GM19324 (cell line): ENCODE measurements at regions not wholly inside any gene's neighbourhood (a gene's known extent, or its start where the extent isn't known, plus 50 kb on each side); places are given as distances from the start of the nearest gene placed in this dataset.

Experiments used
- ATAC-seq: cut with Tn5 transposase; IDR thresholded peaks from one replicate; pipeline ENCODE4 v1.9.1; 2021; ENCODE audit warnings: mild to moderate bottlenecking, moderate library complexity; ENCODE audit not compliant: unreplicated experiment, low FRiP score

GRCh38 chr10:90171014-90171722 lies 469.8 kb downstream of the KIF20B start:
- ATAC-seq, result no peak

DNA sequence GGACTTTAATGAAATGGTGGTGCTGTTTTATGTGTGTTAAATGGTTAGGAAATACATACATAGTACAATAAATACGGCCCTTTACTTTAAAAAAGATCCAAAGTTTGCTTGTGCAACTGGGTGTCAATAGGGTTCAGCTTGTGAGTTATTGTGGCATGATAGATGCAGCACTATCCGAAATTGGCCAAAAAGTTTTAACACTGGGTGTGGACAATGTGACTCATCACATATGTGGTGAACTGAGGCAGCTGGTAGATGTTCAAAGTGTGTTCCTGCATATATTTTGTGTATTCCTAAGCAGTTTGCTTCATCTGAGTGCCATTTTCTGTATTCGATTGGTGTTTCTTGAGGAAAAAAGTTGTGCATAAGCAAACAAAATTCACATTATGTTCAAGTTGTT lies 473.1 kb downstream of the KIF20B start:
- no peak for ATAC-seq

GRCh38 chr10:90175161-90175681 lies 473.8 kb downstream of the KIF20B start:
- no peak for ATAC-seq

- no peak for ATAC-seq
These were observed 478.5 kb downstream of the KIF20B start for GRCh38 chr10:90179696-90180407.

DNA sequence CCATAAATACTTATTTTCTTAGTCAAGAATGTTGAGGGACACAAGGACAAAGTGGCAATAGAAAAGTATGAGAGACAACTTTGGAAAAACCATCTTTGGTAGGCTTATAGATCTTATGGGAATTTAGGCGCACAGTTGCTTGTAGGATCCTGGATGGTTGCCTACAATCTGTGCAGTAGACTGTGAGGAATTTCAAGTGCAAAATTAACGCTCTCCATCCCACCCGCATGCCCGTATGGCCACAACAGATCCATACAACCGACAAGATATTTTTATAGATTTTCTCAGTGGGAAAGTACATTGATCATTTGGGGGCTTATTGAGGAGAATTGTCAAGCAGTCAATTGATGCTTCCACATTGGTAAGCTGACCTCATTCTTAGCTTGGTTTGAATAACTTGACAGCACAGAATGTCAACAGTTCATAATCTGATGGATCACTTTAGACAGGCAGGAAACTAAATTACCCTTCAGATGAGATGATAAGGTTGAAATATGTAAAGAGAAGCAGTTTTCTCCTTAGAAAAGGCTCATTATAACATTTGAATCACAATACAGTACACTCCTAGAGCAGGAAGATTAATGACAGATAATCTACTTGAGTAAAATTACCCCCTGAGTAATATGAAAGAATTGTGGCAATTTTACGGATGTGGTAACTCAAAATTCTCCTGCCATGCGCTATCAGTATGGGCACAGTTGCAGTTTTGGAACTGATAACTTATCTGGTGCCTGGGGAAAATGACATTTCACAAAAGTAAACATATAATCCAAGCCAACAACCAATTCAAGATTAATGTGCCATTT lies 479.7 kb downstream of the KIF20B start:
- ATAC-seq, result no peak

DNA sequence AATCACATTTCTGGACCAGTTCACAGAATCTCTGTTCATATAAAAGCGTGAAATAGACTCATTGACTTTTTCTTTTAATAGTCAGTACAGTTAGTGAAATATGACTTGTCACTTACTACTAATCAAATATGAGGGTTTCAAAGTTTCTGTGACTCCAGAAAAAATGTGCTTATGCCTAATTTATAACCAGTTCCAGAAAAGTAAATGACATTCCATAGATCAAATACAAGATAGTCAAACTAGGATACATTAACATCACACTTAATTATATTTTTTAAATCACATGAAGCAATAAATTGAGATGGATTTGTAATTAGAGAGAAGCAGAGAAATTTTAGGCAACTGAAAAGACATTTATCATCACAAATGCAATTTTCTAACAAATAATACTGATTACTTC lies 491.4 kb downstream of the KIF20B start:
- no peak for ATAC-seq

DNA sequence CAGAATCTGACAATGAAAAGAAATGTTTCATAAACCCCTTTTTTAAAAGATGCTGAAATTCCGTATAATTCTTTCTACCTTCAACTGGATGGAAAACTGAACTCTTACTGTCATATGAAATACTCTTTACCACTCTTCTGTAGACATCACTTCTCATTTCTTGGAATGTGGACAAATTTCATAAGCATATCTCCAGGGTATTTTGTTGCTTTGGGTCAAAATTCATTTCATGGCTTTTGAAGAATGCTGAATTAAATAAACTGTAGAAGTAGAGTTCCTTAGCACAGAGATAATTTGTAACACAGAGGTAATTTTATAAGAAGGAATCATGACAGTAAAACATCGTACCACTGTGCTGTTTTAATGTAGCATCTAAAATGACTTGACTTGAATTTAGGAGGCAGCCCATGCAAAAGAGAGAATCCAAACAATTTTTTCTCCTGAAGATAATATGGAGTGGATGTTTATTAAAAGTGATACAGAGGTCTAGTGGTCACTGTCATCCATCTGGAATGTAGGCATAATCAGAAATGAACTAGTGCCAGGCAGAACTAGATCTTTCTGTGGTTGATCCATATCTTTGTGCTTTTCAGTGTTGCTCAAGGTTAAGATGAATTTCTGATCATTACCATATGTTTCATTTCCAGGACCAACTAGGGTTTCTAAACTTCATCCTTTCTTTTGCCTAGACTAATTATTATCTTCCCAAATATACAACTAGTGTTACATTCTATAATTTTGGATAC lies 492.0 kb downstream of the KIF20B start:
- no peak for ATAC-seq

- no peak for ATAC-seq
These were observed 494.0 kb downstream of the KIF20B start for GRCh38 chr10:90195288-90195840.

DNA sequence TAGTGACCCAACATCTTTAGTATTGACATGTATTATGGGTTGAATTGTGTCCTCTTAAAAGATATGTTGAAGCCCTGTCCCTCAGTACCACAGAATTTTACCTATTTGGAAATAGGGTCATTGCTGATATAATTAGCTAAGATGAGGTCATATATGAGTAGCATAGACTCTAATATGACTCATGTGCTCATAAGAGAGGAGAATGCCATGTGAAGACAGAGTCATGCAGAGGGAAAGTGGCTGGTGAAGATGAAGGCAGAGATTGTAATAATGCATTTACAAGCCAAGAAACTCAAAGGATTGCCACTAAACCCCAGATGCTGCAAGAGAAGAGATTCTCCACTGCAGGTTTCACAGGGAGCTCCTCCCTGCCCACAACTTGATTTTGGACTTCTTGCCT lies 496.4 kb downstream of the KIF20B start:
- no peak for ATAC-seq

- ATAC-seq, result no peak
These were observed 497.7 kb downstream of the KIF20B start for GRCh38 chr10:90199093-90199492.

GRCh38 chr10:90199513-90199912 lies 498.1 kb downstream of the KIF20B start:
- no peak for ATAC-seq

GRCh38 chr10:90204131-90204955 lies 503.0 kb downstream of the KIF20B start:
- no peak for ATAC-seq

- ATAC-seq, result no peak
These were observed 503.5 kb downstream of the KIF20B start for GRCh38 chr10:90204956-90205314.

- no peak for ATAC-seq
These were observed 503.9 kb downstream of the KIF20B start for GRCh38 chr10:90205340-90205739.

- ATAC-seq, result no peak
These were observed 512.0 kb downstream of the KIF20B start for GRCh38 chr10:90213346-90213745.

DNA sequence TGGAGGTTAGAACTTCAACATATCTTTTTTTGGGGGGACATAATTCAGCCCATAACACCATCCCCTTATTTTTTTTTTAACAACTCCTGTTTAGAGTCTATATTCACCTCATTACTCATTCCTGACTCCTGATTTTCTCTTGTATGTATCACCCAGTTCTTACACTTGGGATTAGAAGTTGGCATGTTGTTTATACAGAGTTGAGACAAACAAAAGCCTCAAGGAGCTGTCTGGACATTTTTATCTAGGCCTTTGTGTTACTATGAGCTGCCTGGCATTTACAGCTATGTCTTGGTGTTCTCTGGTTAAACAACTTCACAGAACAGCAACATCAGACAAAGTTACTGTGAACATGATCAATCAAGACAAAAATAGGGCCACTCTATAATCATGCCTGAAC lies 517.5 kb downstream of the KIF20B start:
- no peak for ATAC-seq

DNA sequence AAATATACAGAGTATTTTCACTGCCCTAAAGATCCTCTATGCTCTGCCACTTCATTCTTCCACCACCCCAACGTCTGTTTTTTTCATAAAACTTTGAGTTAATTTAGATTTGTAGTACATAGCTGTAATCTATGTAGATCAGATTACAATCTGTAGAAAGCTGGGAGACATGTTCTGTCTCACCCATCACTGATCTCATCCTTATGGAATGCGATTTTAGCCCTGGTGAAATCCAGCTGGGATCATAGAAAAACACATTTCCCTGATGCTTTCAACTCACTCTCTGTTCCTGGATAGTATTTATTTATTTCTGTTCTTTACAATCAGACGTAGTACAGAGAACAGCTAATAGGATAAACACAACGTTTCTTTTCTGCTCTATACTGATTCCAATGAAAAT lies 521.0 kb downstream of the KIF20B start:
- no peak for ATAC-seq

DNA sequence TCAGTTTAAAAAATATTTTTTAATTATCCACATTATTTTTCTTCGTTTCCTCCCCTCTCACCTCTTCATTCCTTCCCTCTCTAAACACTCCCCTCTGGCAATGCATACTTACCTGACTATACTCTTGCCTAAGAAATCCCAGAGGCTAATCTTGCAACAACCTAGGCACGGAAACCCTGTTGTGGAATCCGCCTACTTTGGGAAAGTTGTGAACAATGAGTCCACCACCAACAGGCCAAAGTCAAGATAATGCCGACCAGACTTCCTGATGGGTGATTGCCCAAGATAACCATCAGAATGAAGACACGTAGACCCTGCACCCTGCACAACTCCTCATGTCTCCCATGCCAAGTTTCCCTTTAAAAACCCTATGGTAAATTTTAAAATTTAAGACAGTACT lies 521.5 kb downstream of the KIF20B start:
- ATAC-seq, result no peak

DNA sequence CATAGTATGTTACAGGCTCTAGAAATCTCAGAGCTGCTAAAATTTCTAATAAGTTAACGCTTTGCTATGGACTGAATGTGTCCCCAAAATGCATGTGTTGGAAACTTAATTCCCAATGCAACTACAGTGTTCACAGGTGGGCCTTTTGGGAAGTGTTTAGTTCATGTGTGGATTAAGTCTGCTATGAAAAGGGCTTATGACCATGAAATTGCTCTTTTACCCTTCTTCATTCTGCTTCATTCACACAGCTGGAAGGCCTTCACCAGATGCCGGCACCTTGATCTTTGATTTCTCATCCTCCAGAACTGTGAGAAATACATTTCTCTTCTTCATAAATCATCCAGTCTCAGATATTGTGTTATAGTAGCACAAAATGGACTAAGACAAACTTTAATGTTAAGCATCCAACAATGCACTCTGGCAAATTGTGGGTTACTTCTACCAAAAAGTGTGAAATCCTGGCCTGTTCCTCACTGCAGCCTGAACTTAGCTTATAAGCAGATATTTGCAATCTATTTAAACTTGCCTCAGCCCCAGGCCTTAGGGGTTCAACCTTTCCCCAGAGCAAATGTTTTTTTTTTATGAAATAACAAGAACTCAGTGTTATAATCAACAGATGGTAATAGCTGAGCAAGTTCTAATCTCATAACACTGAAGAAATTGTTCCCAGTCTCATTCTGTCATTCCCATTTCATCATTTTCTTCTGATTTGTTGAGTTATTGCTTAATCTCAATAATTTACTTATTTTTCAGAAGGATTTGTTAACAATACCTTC lies 523.6 kb downstream of the KIF20B start:
- ATAC-seq, result no peak
